HG02852 (cell line): ENCODE measurements at regions not wholly inside any gene's neighbourhood (a gene's known extent, or its start where the extent isn't known, plus 50 kb on each side); places are given as distances from the start of the nearest gene placed in this dataset.
"Not testable (repeated sequence)": the region's sequence is repeated elsewhere in the genome, so short reads cannot be mapped to it uniquely, and the experiment has no call there.

Experiments used
- ATAC-seq: cut with Tn5 transposase; IDR thresholded peaks from one replicate; pipeline ENCODE4 v1.9.1; 2021; ENCODE audit warnings: mild to moderate bottlenecking, moderate library complexity; ENCODE audit not compliant: unreplicated experiment

DNA sequence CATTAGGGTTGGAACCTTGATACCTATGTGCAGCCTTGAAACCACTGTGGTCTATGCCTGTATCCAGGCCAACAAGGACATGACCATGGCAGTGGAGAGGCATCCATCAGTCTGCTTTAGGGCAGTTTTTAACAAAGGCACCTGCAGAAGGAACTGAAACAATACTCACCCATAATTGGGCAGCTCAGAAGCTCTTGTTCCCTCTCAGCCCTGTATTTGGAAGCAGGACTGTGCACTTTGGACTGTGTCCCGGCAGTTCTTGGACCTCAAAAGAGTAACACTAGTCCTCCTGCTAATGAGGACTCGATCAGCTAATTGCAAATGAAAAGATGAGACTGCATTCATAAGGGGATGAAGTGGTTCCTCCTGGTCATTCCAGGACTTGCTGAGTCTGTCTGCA is 500.2 kb upstream of the TNP1 start:
- no peak for ATAC-seq

DNA sequence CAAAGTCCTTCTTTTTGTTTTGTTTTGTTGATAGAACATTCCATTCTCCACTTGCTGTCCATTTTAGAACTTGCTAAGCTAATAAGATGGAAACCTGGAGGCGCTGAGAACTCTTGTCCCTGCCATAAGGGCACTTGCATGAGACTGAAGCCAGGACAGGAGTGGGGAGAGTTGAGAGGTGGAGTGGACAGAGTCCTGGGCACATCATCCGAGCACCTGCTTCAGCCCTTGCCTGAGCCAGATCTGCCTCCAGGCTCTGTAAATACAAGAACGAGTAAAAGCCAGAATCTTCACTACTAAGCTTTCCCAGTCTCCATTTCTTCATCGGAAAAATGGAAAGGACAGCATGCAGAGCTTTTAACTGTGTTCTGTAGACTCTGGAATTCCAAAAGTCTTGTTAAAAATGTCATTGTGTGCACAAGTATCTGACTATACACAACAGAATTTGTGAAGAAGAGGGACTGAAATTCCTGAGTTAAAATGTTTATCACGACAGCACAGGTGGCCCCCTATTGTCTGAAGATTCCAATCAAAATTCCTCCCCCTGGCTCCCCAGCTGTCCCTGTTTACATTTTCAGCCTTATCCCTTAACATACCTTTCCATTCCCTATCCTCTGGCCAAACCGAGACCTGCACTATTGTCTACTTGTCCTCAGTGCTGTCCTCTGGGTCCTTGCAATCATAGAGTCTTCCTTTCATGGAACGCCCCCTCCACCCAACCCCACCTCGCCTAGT is 498.2 kb upstream of the TNP1 start:
- ATAC-seq: no peak

DNA sequence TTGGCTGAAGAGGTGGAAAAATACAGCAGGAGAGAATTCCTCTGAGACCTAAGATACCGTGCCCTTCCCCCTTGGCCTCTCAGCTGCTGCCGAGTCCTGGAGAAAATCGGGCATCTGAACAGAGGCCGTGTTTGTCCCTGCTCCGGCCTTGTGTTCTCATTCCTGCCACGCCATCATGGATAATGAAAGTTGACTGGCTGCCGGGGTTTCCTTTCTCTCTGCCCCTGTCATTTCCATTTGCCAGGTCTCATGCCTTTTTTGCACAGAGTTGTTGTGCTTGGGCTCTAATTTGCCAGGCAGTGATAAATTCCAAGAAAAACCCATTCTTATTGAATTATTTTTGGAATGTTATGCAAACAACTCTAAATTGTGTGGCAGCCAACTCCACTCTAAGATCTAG is 496.9 kb upstream of the TNP1 start:
- no peak for ATAC-seq

DNA sequence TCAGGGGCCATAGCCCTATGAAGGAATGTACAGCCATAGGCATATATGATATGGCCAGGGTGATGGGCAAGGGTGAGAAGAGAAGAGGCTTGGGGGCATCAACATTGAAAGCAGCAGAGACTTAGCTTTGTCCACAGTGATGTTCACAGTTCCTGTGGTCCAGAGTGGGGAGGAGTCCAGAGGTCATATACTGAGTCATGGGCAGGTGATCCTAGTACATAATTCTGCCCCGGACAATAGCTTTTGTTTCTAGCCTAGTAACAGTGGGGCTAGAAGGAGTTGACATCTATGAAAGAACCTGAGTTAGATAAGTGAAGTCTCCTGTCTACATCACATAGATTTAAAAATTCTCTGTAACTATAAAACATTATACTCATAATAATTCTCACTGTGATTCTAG is 496.3 kb upstream of the TNP1 start:
- no peak for ATAC-seq

DNA sequence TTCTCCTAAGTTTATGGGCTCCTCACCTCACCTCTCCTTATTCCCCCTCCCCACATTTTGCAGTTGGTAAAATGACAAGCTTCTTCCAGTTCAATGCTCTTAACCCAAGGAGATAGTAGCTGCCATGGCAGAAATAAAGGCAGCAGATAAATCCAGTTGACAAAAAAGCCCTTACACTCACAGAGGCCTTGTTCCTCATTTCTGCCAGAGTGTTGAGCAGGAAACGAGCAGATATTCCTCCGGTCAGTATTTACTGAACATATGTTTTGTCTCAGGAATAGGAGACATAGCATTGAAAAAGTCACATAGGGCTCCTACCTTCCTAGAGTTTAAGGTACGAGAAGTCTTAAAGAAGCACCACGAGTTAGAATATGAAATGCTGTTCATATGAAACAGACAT is 493.7 kb upstream of the TNP1 start:
- ATAC-seq: no peak

DNA sequence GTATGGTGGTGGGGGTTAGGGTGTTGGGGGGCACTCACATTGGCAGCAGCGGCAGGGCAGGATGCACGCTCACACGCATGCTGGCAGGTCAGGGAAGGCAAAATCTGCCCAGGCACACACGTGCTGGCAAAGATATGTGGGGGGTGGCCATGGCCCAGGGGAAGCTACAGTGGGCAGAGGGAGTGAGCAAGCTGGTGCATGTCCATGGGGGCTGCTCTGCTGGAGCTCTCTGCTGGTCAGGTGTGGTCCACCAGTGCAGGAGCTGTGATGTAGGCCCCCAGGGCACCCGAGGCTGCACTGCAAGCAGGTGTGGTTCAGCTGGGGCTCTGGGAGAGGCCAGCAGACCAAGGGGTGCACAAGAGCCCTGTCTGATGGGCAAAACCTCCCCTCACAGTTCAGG is 491.5 kb upstream of the TNP1 start:
- ATAC-seq: no peak

DNA sequence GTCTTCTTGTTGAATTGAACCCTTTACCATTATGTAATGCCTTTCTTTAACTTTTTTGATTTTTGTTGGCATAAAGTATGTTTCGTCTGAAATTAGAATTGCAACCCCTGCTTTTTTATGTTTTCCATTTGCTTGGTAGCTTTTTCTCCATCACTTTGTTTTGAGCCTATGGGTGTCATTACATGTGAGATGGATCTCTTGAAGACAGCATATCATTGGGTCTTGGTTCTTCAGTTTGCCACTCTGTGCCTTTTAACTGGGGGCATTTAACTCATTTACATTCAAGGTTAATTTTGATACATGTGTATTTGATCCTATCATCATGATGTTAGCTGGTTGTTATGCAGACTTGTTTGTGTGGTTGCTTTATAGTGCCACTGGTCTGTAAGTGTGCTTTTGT is 489.4 kb upstream of the TNP1 start:
- ATAC-seq: no peak

DNA sequence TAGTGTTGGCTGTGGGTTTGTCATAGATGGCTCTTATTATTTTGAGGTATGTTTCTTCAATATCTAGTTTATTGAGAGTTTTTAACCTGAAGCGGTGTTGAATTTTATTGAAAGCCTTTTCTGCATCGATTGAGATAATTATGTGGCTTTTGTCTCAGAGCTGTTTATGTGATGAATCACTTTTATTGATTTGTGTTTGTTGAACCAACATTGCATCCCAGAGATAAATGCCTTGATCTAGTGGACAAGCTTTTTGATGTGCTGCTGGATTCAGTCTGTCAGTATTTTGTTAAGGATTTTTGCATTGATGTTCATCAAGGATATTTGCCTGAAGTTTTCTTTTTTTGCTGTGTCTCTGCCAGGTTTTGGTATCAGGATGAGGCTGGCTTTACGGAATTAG is 487.8 kb upstream of the TNP1 start:
- not testable (repeated sequence) for ATAC-seq

DNA sequence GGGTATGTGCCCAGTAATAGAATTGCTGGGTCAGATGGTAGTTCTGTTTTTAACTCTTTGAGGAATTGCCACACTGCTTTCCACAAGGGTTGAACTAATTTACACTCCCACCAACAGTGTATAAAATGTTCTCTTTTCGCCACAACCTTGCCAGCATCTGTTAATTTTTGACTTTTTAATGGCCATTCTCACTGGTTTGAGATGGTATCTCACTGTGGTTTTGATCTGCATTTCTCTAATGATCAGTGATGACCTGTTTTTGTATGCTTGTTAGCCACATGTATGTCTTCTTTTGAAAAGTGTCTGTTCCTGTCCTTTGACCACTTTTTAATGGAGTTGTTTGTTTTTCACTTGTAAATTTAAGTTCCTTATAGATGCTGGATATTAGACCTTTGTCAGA is 486.2 kb upstream of the TNP1 start:
- ATAC-seq: not testable (repeated sequence)

DNA sequence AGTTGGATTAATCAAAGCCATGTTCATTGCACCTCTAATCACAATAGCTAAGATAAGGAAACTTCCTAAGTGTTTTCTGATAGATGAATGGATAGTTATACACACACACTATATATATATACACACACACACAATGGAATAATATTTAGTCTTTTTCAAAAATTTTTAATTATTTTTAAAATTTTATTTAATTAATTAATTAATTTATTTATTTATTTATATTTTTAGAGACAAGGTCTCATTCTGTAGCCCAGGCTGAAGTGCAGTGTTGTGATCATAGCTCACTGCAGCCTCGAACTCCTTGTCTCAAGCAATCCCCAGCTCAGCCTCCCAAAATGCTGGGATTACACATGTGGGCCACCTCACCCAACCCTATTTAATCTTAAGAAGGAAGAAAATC is 481.0 kb upstream of the TNP1 start:
- ATAC-seq: no peak

DNA sequence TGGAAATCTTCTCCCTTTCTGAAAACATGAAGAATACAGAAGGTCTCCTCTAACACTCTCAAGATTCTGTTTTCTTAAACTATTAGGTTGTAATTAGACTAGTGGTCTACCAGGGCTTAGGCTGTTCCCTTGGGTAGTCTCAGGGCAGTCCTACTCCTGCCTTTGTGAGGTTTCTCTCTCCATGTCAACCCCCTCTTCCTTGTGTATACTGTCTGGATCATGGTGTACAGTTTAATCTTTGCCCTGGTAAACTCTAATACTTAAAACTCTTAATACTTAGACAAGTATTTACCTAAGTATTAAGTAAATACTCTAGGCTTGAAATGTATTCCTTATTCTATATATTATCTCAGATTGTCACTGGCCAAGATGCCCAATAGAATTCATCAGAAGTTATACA is 480.3 kb upstream of the TNP1 start:
- no peak for ATAC-seq

DNA sequence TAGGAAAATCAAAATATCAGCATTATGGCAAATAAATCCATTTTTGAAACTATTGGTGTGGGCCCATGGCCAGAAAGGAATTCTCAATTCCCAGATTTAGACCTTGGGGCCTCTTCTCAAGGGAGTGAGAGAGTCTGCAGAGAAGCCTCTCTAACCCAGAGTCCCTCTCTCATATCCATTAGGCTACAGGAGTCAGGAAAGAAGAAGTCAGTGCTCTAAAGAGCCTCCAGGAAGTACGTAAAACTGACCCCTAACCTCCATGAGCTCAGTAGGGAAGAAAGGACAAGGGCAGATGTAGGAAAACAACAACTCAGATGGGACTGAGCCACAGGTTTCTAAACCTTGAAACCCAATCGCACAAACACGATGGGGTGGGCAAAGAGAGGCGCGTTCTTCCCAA is 479.9 kb upstream of the TNP1 start:
- ATAC-seq: no peak

DNA sequence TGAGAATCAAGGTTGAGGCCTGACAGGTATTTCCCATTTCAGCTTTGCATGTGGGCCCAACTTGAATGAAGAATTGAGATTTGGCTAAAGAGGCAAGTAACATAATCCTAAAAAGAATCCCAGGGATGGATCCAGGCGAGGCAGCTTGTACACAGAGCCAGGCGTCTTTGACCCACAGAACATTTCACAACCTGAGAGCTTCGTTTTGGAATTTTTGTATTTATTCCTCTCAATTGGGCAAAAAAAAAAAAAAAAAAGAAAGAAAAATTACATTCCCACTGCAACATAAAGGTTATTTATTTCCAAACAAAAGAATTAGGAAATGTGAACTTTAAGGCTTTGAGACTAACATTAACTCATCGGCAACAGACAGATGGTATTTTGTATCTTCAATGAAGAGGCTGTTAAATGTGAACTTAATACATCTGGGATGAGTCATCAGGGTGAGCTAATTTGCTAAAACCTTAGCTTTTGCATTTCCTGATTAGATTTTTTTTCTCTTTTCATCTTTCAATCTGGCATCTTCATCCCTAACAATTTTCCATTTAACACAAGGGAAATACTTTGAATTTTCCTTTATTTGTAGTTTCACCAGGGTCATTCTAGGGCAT is 478.5 kb upstream of the TNP1 start:
- no peak for ATAC-seq

DNA sequence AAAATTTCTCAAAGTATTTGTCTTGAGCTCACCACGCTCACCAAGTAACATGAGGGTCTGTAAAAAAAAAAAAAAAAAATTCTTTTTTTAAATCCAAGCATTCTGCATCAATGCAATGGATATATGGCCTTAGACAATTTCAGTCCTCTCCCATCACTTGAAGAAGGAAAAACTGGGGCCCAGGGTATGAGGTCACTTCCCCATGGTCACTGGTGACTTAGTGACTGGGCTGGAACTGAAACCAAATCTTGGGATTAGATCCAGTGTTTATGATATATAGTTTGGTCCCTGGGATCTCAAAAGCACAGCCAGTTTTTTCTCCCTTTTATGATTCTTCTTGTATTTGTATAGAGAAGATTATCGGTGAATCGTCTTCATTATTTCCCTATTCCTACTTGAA is 477.9 kb upstream of the TNP1 start:
- ATAC-seq: no peak

DNA sequence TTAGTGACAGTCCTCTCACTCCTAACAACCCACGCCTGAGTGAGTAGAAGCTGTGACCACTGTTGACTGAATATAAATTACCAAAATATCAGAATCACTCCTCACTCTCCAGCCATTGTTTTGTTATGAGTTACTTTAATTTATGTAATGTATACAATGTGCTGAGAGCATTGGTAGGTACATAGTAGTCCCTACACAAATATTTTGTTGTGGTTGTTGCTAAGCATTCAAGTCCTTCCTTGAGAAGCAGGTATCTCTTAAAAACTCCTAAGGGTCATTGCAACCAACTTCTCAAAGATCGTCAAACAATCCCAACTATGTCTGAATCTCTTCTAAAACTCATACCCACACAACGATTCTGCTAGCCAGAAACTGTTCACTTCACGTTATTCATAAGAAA is 476.8 kb upstream of the TNP1 start:
- ATAC-seq: no peak

DNA sequence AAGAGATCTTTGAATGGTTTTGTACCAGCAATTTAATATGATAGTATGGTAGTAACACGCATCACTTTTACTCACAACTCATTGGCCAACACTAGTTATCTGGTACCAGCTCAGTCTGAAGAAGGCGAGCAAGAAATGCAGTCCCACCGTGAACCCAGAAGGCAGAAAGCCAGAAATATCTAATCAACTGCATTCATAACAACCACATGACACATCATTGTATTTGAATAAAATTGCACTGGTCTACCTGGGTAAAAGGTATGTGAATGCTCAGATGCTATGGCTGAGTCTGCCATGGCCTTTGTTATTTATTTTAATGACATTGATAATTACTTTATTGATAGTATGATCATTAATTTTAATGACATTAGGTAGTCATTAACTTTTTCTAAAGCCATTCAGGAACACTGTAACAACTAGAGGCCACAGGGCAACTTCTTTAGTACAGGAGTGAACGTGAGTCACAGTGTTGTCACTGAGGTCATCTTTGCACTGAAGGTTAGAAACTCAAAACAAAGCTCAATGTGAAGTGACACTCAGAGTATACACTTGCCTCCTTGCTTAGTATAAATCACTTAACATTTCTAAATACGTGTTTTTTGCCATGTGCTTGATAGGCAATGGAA is 475.6 kb upstream of the TNP1 start:
- ATAC-seq: no peak

DNA sequence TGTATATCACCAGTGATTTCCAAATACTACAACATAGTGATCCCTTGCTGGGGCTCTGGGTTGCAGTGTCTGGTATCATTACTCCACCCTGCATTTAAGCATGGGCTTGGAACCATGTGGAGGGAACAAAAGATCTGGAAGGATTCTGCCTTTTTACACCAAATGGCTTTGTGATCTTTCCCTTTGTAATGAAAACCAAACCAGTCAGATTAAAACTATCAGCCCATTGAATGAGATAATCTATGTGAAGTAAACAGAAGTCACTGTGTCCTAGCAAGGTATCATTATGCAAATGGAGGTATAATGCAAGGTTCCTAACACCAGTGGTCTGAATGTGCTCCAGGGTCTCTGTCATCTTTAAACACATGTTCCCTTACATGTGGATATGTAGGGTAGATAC is 474.7 kb upstream of the TNP1 start:
- no peak for ATAC-seq

DNA sequence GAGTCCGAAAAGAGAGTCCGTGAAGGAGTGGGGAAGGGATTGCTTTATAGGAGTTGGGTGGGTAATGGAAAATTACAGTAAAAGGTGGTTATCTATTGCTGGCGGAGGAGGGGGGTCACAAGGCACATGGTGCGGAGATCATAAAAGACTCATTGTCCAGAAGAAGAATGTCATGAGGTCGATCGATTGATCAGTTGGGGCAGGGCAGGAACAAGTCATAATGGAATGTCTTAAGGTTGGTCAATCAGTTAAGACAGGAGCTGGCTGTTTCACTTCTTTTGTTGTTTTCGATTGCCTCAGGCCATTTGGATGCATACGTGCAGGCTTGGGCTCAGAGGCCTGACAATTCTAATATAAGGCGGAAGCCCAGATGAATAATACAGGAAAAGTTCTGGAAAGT is 473.0 kb upstream of the TNP1 start:
- ATAC-seq: no peak

DNA sequence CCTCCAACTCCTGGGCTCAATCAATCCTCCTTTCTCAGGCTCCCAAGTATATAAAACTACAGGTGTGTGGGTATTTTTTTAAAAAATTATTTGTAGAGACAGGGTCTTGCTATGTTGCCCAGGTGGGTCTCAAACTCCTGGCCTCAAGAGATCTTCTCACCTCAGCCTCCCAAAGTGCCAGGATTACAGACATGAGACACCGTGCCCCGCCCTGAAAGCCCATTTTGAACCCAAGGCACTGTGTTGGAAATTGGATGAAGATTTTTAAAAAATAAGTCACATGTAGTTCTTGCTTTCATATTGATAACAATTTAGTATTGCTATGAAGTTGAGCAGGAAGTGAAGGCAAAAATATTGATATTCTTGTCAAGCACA is 472.5 kb upstream of the TNP1 start:
- no peak for ATAC-seq

DNA sequence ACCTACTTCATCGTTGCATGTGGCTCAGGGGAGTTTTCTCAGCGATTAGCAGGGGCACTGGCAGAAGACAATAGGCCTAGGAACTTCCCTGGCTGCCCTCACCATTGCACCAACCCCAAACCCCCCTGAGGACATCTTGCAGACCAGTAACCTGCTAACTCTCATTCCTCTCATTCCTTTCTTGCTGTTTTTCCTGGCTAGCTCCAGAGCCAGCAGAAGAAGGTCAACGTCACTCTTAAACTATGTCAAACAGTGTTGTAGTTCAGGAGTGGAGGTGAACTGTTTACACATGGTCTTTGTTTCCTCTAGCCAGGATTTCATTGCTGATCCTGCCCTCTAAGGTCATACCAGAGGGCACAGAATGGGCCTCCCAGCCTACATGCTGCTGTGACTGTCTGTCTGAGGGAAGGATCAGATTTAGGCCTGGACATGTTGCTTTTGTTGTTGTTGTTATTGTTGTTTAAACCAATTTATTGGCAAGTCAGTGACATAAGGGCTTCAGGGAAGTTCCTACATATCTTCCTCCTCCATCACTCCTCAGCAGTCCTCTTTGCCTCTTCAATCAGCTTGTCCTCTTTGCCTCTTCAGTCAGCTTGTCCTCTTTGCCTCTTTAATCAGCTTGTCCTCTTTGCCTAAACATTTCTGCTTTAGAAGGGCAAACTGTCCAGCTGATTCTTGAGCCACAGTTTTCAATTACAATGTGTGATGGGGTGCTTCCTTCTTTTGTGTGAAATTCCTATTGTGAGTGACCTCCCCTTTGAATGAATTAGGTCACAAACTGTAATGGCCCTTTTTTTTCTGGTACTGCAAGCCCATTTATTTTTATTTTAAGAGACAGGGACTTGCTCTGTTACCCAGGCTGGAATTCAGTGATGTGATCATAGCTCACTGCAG is 471.9 kb upstream of the TNP1 start:
- ATAC-seq: no peak

DNA sequence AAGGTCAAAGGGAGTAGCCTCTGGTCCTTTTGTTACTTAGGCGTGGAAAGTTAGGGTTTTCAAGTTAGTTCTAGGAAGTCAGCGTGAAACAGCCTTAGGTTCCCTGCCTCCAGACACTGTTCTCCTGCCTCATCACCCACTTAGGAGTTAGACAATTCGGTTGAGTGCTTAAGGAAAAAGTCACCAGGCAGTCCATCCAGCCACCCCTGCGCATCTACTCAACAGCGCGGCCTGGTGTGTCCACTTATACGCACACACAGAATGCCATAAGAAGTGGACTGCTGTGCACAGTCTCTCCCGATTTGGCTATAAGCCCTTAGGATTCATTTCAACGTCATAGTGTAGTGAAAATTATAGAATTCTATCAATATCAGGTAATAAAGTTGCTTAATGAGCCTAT is 470.8 kb upstream of the TNP1 start:
- no peak for ATAC-seq

DNA sequence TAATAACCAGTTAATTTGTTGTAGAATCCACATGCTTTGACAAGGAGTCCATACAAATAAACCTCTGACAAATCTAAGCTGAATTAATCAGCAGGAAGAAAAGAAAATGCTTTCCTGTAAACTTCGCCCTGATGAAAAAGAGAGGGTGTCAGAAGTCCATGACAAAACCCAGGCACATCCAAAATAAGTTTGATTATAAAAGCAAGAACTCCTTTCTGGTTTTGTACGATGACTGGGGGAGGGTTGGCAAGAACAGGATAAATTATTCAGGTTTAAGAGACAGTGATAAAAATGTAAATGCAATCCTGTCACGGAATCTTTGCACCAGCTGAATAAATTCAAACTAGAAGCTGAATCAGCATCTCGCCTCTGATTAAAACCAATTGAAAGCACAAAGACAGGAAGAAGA is 469.2 kb upstream of the TNP1 start:
- no peak for ATAC-seq
